ENCODE measurements at regions not wholly inside any gene's neighbourhood (a gene's known extent, or its start where the extent isn't known, plus 50 kb on each side); places are given as distances from the start of the nearest gene placed in this dataset.
"Not testable (repeated sequence)": the region's sequence is repeated elsewhere in the genome, so short reads cannot be mapped to it uniquely, and the experiment has no call there.

- POLR2A ChIA-PET, result no interaction called here
- Histone ChIP-seq H3K9ac (replicated peaks; ENCODE audit: extremely low read depth, insufficient read depth, low read length) (no peak overlapping the region), H2AFZ (ENCODE audit: low read depth, low read length) (no peak overlapping the region), H3K4me1 (ENCODE audit: control insufficient read depth, extremely low read depth, insufficient read depth, low read length) (no peaks in the 10 kb centered on the region), H3K27ac (ENCODE audit: insufficient read depth, low read depth, low read length) (no peak overlapping the region), H3K79me2 (ENCODE audit: control insufficient read depth, insufficient read depth, low read length) (no peaks in the 10 kb centered on the region), H3K9me1 (replicated peaks; ENCODE audit: control insufficient read depth, extremely low read depth, insufficient read depth, low read length) (no peaks in the 10 kb centered on the region), H4K20me1 (replicated peaks; ENCODE audit: control insufficient read depth, extremely low read depth, insufficient read depth, low read length) (no peaks in the 10 kb centered on the region), H3K36me3 (ENCODE audit: control insufficient read depth in 2 of 2, extremely low read depth in 1 of 2, insufficient read depth in 2 of 2, low read length in 2 of 2) (no peaks in the 10 kb centered on the region), H3K4me2 (ENCODE audit: insufficient read depth, low read length) (no peak overlapping the region), H3K4me3 (replicated peaks in 1 of 3; ENCODE audit: insufficient read depth in 1 of 3, low read depth in 1 of 3, low read length in 3 of 3) (no peak overlapping the region), H3K27me3 (ENCODE audit: control insufficient read depth in 2 of 2, insufficient read depth in 2 of 2, low read length in 2 of 2) (no peaks in the 10 kb centered on the region), H3K9me3 (replicated peaks; ENCODE audit: control insufficient read depth, insufficient read depth, low read length) (no peaks in the 10 kb centered on the region)
- BruUV-seq (replicated peaks), result no TSS peak
- no peak for DNase-seq (ENCODE audit: low read depth, low spot score)
- FAIRE-seq, result no peak
- dilution Hi-C loops (cut with MboI; ENCODE audit: extremely low pct_ligation_motif_present, low sequenced_read_pairs) (no loop called here), intact Hi-C loops (cut with micrococcal nuclease) (no loop called here)
- TF ChIP-seq JUN (IDR thresholded peaks at IDR 0.05; ENCODE audit: borderline replicate concordance, insufficient read depth, insufficient read length, low read depth) (no peak), MYC (IDR thresholded peaks at IDR 0.05; ENCODE audit: low read depth, low read length) (no peak), MAX (IDR thresholded peaks at IDR 0.05; ENCODE audit: insufficient read depth, insufficient read length) (no peak), CTCF (IDR thresholded peaks at IDR 0.05; ENCODE audit: extremely low read depth in 1 of 2, insufficient read depth in 1 of 2, low read depth in 1 of 2, low read length in 2 of 2) (no peak), GATA2 (IDR thresholded peaks at IDR 0.05; ENCODE audit: insufficient read depth, insufficient read length, low read depth, low read length) (no peak), POLR2AphosphoS5 (IDR thresholded peaks at IDR 0.05; ENCODE audit: insufficient read depth, low read depth, low read length) (no peak), FOS (IDR thresholded peaks at IDR 0.05; ENCODE audit: borderline replicate concordance, insufficient read depth, low read length) (no peak), EZH2 (IDR thresholded peaks at IDR 0.05; ENCODE audit: borderline replicate concordance, low read depth, low read length, severe bottlenecking) (no peak), POLR2A (IDR thresholded peaks at IDR 0.05; ENCODE audit: low read depth, low read length) (no peak)
- CTCF ChIA-PET, result no interaction called here
Observed at GRCh38 chr11:81548123-81548522, 1185.5 kb downstream of the FAM181B start.

GRCh38 chr11:81539806-81540205, 1193.9 kb downstream of the FAM181B start:
- H3K36me3 ChIP-seq (ENCODE audit: control insufficient read depth in 2 of 2, extremely low read depth in 1 of 2, insufficient read depth in 2 of 2, low read length in 2 of 2); H3K4me1 ChIP-seq (ENCODE audit: control insufficient read depth, extremely low read depth, insufficient read depth, low read length); H4K20me1 ChIP-seq (replicated peaks; ENCODE audit: control insufficient read depth, extremely low read depth, insufficient read depth, low read length); BruUV-seq (replicated peaks); H3K4me2 ChIP-seq (ENCODE audit: insufficient read depth, low read length); H3K27me3 ChIP-seq (ENCODE audit: control insufficient read depth in 2 of 2, insufficient read depth in 2 of 2, low read length in 2 of 2); CTCF ChIA-PET; DNase-seq (ENCODE audit: low read depth, low spot score); H3K9me3 ChIP-seq (replicated peaks; ENCODE audit: control insufficient read depth, insufficient read depth, low read length); intact Hi-C loops (cut with micrococcal nuclease); H3K27ac ChIP-seq (ENCODE audit: insufficient read depth, low read depth, low read length); H2AFZ ChIP-seq (ENCODE audit: low read depth, low read length); H3K4me3 ChIP-seq (replicated peaks in 1 of 3; ENCODE audit: insufficient read depth in 1 of 3, low read depth in 1 of 3, low read length in 3 of 3); POLR2A ChIA-PET; FAIRE-seq; H3K9ac ChIP-seq (replicated peaks; ENCODE audit: extremely low read depth, insufficient read depth, low read length); H3K79me2 ChIP-seq (ENCODE audit: control insufficient read depth, insufficient read depth, low read length); H3K9me1 ChIP-seq (replicated peaks; ENCODE audit: control insufficient read depth, extremely low read depth, insufficient read depth, low read length); dilution Hi-C loops (cut with MboI; ENCODE audit: extremely low pct_ligation_motif_present, low sequenced_read_pairs): not testable (repeated sequence)
